ENCODE measurements at regions not wholly inside any gene's neighbourhood (a gene's known extent, or its start where the extent isn't known, plus 50 kb on each side); places are given as distances from the start of the nearest gene placed in this dataset.

DNA sequence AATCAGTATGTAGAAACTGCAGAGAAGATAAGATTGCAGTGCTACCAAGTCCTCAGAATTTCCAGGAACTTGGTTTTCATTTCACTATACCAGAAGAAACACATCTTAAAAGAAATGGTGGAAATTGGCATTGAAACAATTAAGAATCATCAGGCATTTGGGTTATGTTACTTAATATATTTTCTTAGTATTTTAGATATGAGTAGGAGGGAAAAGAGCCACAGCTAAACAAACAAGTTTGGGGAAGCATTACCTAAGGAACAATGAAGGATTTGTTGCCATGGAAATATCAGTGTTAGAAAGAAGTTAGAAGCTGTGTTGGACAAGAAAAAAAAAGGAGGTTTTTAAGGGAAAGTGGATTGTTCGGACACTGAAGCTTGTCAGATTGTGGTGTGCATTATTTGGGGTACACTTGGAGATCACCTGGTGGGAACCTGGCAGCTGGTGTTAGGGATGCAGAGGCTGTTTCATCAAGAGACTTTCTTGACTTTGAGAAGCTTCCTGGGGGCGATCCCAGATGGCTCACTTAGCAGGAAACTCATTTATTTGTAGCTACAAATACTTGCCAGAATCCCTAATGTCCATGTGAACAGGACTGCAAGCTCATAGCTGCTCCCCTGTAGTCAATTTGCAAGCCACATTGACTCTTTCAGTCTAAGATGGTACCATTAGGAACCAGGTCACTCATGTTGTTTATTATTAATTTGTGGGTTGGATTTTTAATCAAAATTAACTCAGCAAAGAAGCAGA, 246.7 kb downstream of the RFC3 start:
- ChIA-PET POLR2A (no interaction called here), CTCF (no interaction called here)

GRCh38 chr13:34065928-34066327, 248.0 kb downstream of the RFC3 start:
- no peak for TF ChIP-seq EZH2 (IDR thresholded peaks at IDR 0.05; ENCODE audit: borderline replicate concordance, insufficient read depth, low read depth, low read length, poor library complexity, severe bottlenecking)
- TF ChIP-seq CTCF (IDR thresholded peaks at IDR 0.05), result no peak
- Histone ChIP-seq H3K4me2 (replicated peaks; ENCODE audit: low read depth, low read length, poor library complexity, severe bottlenecking) (no peak overlapping the region), H2AFZ (ENCODE audit: insufficient read depth, low read depth, low read length, poor library complexity, severe bottlenecking) (no peak overlapping the region), H3K4me1 (ENCODE audit: control insufficient read depth in 2 of 2, insufficient read depth in 2 of 2, low read length in 2 of 2) (no peaks in the 10 kb centered on the region), H3K36me3 (replicated peaks in 1 of 2; ENCODE audit: control extremely low read depth in 1 of 2, control insufficient read depth in 1 of 2, extremely low read depth in 1 of 2, insufficient read depth in 2 of 2, low read length in 1 of 2) (no peaks in the 10 kb centered on the region), H3K79me2 (ENCODE audit: control insufficient read depth, insufficient read depth, low read length) (no peaks in the 10 kb centered on the region), H3K27ac (ENCODE audit: low read length in 2 of 2) (no peak overlapping the region), H3K9me3 (ENCODE audit: control extremely low read depth in 1 of 3, control insufficient read depth in 2 of 3, insufficient read depth in 1 of 3, low read length in 2 of 3) (no peaks in the 10 kb centered on the region), H4K20me1 (ENCODE audit: control insufficient read depth, insufficient read depth, low read length, poor library complexity, severe bottlenecking) (no peaks in the 10 kb centered on the region), H3K4me3 (ENCODE audit: control extremely low read depth in 1 of 5, extremely low read depth in 1 of 5, insufficient read depth in 1 of 5, low read depth in 2 of 5, low read length in 4 of 5) (no peak overlapping the region), H3K27me3 (replicated peaks in 1 of 4; ENCODE audit: control extremely low read depth in 1 of 4, control insufficient read depth in 3 of 4, insufficient read depth in 4 of 4, low read length in 3 of 4) (peaks cover 0 to 3% (median 0%) of the 10 kb centered on the region in 4 experiments), H3K9ac (ENCODE audit: low read length) (no peak overlapping the region)
- intact Hi-C loops (cut with micrococcal nuclease), result no loop called here
- Mint-ChIP-seq H3K4me3 (no peak overlapping the region), H3K4me1 (no peaks in the 10 kb centered on the region), H3K27ac (no peak overlapping the region), H3K27me3 (no peaks in the 10 kb centered on the region), H3K9me3 (ENCODE audit: insufficient read depth) (no peaks in the 10 kb centered on the region)
- DNase-seq (no peak), ATAC-seq (ENCODE audit: low read depth) (no peak)
- CTCF ChIA-PET, result no interaction called here
- POLR2A ChIA-PET, result no interaction called here
- no CpG with 5 or more reads among the region's 2 CpGs for WGBS (ENCODE audit: insufficient coverage)

More for the DNA sequence above, 246.7 kb downstream of the RFC3 start:
- Histone ChIP-seq H2AFZ (ENCODE audit: insufficient read depth, low read depth, low read length, poor library complexity, severe bottlenecking) (no peak overlapping the region), H3K27me3 (replicated peaks in 1 of 4; ENCODE audit: control extremely low read depth in 1 of 4, control insufficient read depth in 3 of 4, insufficient read depth in 4 of 4, low read length in 3 of 4) (peaks cover 0 to 3% (median 0%) of the 10 kb centered on the region in 4 experiments), H3K4me2 (replicated peaks; ENCODE audit: low read depth, low read length, poor library complexity, severe bottlenecking) (no peak overlapping the region), H3K4me1 (ENCODE audit: control insufficient read depth in 2 of 2, insufficient read depth in 2 of 2, low read length in 2 of 2) (no peaks in the 10 kb centered on the region), H3K9me3 (ENCODE audit: control extremely low read depth in 1 of 3, control insufficient read depth in 2 of 3, insufficient read depth in 1 of 3, low read length in 2 of 3) (no peaks in the 10 kb centered on the region), H3K4me3 (ENCODE audit: control extremely low read depth in 1 of 5, extremely low read depth in 1 of 5, insufficient read depth in 1 of 5, low read depth in 2 of 5, low read length in 4 of 5) (no peak overlapping the region), H3K79me2 (ENCODE audit: control insufficient read depth, insufficient read depth, low read length) (no peaks in the 10 kb centered on the region), H3K9ac (ENCODE audit: low read length) (no peak overlapping the region), H4K20me1 (ENCODE audit: control insufficient read depth, insufficient read depth, low read length, poor library complexity, severe bottlenecking) (no peaks in the 10 kb centered on the region), H3K36me3 (replicated peaks in 1 of 2; ENCODE audit: control extremely low read depth in 1 of 2, control insufficient read depth in 1 of 2, extremely low read depth in 1 of 2, insufficient read depth in 2 of 2, low read length in 1 of 2) (no peaks in the 10 kb centered on the region), H3K27ac (ENCODE audit: low read length in 2 of 2) (no peak overlapping the region)
- Mint-ChIP-seq H3K4me3 (no peak overlapping the region), H3K4me1 (no peaks in the 10 kb centered on the region), H3K9me3 (ENCODE audit: insufficient read depth) (no peaks in the 10 kb centered on the region), H3K27ac (no peak overlapping the region), H3K27me3 (peaks cover 3% of the 10 kb centered on the region)
- TF ChIP-seq EZH2 (IDR thresholded peaks at IDR 0.05; ENCODE audit: borderline replicate concordance, insufficient read depth, low read depth, low read length, poor library complexity, severe bottlenecking) (no peak), CTCF (IDR thresholded peaks at IDR 0.05) (no peak)
- ATAC-seq (ENCODE audit: low read depth) (no peak), DNase-seq (no peak)
- 75% methylated on average over 2 of the region's 2 CpGs for WGBS (ENCODE audit: insufficient coverage)
- intact Hi-C loops (cut with micrococcal nuclease), result no loop called here
